ENCODE measurements at regions not wholly inside any gene's neighbourhood (a gene's known extent, or its start where the extent isn't known, plus 50 kb on each side); places are given as distances from the start of the nearest gene placed in this dataset.
A peak's percentile ranks its signal among the peaks of the same experiment; 100 is the strongest.

GRCh38 chr1:4331767-4332163, 322.6 kb upstream of the AJAP1 start:
- no peak for DNase-seq

- DNase-seq: no peak
Measured at GRCh38 chr1:4336507-4336906, 317.9 kb upstream of the AJAP1 start.

DNA sequence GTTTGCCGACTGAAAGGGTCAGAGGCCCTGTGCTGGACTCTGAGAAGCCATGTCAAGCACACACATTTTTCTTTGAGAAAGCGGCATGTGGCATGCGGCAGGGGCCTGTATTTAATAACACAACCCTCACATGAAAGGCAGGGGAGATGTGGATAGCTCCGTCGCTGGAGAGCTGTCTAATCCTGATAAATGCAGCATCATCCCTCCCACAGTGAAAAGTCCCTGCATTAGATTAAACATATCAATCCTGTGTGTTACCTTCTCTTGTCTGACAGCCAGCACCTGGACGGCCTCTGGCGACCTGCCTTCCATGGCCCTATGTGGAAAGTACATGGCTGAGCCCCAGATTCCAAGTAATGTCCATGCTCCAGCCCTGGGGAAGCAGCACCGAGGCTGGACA, 313.0 kb upstream of the AJAP1 start:
- no peak for DNase-seq

DNA sequence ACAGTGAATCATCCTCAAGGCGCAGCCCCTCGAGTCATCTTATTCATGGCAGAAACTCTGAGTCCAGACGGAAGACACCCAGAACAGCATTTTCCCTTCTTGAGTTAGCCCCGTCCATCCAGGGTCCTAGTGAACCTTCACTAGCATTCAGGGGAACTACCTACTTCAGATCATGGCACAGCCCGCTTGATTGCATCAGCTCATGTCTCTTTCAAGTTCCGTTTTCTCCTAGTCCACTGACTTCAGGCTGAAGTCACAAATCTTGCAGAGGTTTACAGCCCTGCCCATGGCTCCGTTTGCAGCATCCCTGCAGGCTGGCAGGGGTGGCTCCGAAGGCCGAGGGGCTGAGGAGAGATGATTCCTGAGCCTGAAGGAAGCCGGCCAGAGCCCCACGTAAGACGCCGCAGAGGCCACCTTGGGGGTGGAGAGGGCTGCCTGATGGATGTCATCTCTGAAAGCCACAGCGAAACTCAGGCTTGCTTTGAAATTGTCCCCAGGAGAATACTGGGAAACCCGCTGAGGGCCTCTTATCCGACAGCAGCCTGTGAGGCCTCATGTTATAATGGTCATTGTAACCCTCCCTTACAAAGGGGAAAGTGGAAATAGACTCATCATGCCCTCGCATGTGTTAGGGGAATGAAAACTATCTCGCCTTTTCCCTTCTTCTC, 310.2 kb upstream of the AJAP1 start:
- no peak for DNase-seq

GRCh38 chr1:4345094-4345493, 309.3 kb upstream of the AJAP1 start:
- no peak for DNase-seq

GRCh38 chr1:4346131-4346530, 308.3 kb upstream of the AJAP1 start:
- no peak for DNase-seq

GRCh38 chr1:4351453-4351852, 303.0 kb upstream of the AJAP1 start:
- no peak for DNase-seq

GRCh38 chr1:4353090-4353856, 301.1 kb upstream of the AJAP1 start:
- no peak for DNase-seq

GRCh38 chr1:4355839-4356238, 298.6 kb upstream of the AJAP1 start:
- no peak for DNase-seq

- no peak for DNase-seq
Measured at GRCh38 chr1:4362314-4363044, 291.9 kb upstream of the AJAP1 start.

- DNase-seq: no peak
Measured at GRCh38 chr1:4366091-4366490, 288.3 kb upstream of the AJAP1 start.

- DNase-seq: no peak
Measured at GRCh38 chr1:4367230-4367777, 287.1 kb upstream of the AJAP1 start.

DNA sequence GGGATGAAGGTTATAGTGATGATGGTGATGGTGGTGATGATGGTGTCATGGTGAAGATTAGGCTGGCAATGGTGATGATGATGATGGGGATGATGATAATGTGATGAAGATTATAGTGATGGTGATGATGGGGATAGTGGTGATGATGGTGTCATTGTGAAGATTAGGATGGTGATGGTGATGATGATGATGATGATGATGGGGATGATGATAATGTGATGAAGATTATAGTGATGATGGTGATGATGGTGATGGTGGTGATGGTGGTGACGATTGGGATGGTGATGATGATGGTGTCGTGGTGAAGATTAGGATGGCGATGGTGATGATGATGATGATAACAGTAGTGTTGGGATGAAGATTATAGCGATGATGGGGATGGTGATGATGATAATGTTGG, 285.1 kb upstream of the AJAP1 start:
- no peak for DNase-seq

GRCh38 chr1:4371849-4372248, 282.6 kb upstream of the AJAP1 start:
- DNase-seq: no peak

DNA sequence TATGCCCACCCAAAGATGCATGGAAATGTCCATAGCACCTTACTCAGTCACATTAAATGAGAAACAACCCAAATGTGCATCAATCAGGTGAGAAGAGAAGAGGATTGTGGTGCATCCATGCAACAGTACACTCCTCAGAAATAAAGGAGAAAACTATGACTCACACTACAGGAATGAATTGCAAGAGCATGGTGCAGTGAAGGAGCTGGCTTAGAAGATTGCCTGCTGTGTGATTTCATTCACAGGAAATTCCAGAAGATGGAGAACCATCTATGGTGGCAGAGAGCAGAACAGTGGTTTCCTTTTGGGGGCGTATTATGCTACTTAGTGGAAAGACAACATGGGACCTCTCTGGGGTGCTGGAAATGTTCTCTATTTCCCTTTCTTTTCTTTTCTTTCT, 278.6 kb upstream of the AJAP1 start:
- no peak for DNase-seq

DNA sequence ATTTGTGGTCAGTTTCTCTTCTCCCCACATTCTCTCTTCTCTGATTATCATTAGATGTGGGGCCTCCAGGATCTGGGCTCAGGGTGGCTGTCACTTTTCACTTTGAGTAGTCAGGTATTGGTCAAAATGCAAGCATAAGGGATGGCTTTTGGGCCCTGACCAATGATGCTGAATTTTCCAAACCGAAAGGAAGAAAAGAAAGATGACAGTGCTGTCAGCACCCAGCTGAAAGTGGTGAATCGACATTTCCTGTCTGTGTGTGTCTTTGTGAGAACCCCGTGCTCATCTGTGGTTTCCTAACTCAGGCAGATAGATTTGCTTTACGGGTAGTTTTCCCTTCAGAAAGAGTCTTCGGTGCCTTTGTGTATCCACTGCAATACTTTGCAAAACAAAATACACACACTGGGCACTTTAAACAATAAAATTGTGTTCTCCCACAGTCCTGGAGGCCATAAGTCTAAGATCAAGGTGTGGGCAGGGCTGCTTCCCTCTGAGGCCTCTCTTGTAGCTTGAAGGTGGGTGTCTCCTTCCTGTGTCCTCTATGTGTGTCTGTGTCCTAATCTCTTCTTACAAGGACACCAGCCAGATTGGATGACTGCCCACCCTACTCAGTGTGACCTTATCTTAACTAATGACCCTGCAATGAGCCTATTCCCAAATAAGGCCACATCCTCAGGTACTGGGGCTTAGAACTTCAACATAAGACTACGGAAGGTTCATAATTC, 274.8 kb upstream of the AJAP1 start:
- no peak for DNase-seq

- no peak for DNase-seq
Measured at GRCh38 chr1:4380564-4381168, 273.7 kb upstream of the AJAP1 start.

DNA sequence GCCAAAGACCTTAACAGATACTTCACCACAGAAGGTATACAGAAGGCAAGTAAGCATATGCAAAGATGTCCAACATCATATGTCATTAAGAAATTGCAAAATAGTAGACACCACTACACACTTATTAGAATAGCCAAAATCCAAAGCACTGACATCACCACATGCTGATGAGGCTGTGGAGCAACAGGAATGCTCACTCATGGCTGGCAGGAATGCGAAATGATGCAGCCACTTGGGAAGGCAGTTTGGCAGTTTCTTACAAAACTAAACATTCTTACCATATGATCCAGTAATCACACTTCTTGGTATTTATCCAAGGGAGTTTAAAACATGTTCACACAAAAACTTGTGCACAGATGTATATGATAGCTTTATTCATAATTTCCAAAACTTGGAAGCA, 261.2 kb upstream of the AJAP1 start:
- DNase-seq: no peak

DNA sequence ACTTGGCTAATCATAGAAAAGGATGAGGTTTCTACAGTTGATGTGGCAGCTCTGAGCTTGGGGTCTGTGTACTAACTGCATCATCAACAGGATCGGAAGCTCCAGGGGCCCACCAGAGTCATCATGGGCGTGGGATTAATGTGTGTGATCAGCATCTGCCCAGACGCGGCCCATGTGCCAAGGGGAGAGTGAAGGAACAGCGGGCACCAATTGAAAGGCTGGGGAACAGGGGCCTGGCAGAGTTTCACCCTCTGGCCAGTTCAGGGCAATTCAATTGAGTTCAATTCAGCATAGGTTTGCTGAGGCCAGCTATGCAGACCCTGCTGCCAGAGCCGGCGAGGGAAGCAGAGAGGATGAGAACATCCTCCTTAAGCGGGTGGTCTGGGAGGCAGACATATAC, 260.0 kb upstream of the AJAP1 start:
- DNase-seq: no peak

DNA sequence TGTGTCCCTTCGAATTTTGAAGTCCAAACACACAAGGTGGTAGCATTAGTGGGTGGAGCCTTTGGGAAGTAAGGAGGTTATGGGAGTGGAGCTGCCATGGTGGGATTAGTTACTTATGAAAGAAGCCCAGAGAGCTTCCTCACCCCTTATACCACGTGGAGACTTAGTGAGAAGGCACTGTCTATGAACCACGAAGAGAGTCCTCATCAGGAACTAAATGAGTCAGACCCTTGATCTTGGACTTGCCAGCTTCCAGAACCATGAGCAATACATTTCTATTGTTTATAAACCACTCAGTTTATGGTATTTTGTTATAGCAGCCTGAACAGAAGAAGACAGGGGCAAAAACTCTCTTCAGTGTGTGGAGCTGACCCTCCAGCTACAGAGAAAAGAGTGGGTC, 259.3 kb upstream of the AJAP1 start:
- DNase-seq: no peak

GRCh38 chr1:4395676-4396075, 258.7 kb upstream of the AJAP1 start:
- peak; percentile 18 to 41 for DNase-seq

GRCh38 chr1:4396551-4396950, 257.9 kb upstream of the AJAP1 start:
- DNase-seq: no peak

GRCh38 chr1:4397196-4397595, 257.2 kb upstream of the AJAP1 start:
- no peak for DNase-seq
